Neural cell (in vitro differentiated cells): ENCODE measurements at regions not wholly inside any gene's neighbourhood (a gene's known extent, or its start where the extent isn't known, plus 50 kb on each side); places are given as distances from the start of the nearest gene placed in this dataset.

Source experiments
- H2AFZ ChIP-seq: fragments of 200-600, 300-800 bp; sonication (generic), shearing (Covaris generic); 2 replicates; pipeline ENCODE4 v1.6.0; 2014; ENCODE audit warnings: low read depth, mild to moderate bottlenecking, antibody characterized with exemption, low read length, moderate library complexity
- H3F3A ChIP-seq: fragments of 200-600 bp; shearing (Covaris generic); 2 replicates; pipeline ENCODE4 v1.6.1; 2016; ENCODE audit warnings: mild to moderate bottlenecking, moderate library complexity, mixed read lengths, antibody characterized with exemption, low read length; ENCODE audit not compliant: insufficient read depth, poor library complexity, severe bottlenecking
- H3K27ac ChIP-seq: fragments of 200-600, 300-800 bp; sonication (generic), shearing (Covaris generic); 2 replicates; pipeline ENCODE4 v1.5.1; 2014; ENCODE audit warnings: mild to moderate bottlenecking, low read length, moderate library complexity
- H3K27me3 ChIP-seq: fragments of 300-800, 200-600 bp; sonication (generic), shearing (Covaris generic); 2 replicates; pipeline ENCODE4 v1.6.0; 2014; ENCODE audit warnings: mild to moderate bottlenecking, low read depth, low read length, moderate library complexity; ENCODE audit not compliant: insufficient read depth
- H3K36me3 ChIP-seq: fragments of 300-800, 200-600 bp; sonication (generic), shearing (Covaris generic); 2 replicates; pipeline ENCODE4 v1.5.1; 2014; ENCODE audit warnings: mild to moderate bottlenecking, antibody characterized with exemption, low read length, moderate library complexity; ENCODE audit not compliant: insufficient read depth
- H3K4me2 ChIP-seq: fragments of 300-800, 200-600 bp; sonication (generic), shearing (Covaris generic); 2 replicates; pipeline ENCODE4 v1.6.0; 2014; ENCODE audit warnings: mild to moderate bottlenecking, low read length
- H3K4me3 ChIP-seq: fragments of 300-800, 200-600 bp; sonication (generic), shearing (Covaris generic); 2 replicates; pipeline ENCODE4 v1.5.1; 2014; ENCODE audit warnings: mild to moderate bottlenecking, low read length, moderate library complexity
- H3K79me2 ChIP-seq: fragments of 200-600 bp; shearing (Covaris generic); replicated peaks from 2 replicates; pipeline ENCODE4 v1.6.0; 2014; ENCODE audit warnings: mild to moderate bottlenecking, low read length, moderate library complexity; ENCODE audit not compliant: insufficient read depth
- H3K9ac ChIP-seq: fragments of 300-800, 200-600 bp; sonication (generic), shearing (Covaris generic); 2 replicates; pipeline ENCODE4 v1.6.1; 2016; ENCODE audit warnings: mild to moderate bottlenecking, low read length, mixed read lengths
- H3K9me2 ChIP-seq: fragments of 200-600 bp; shearing (Covaris generic); 2 replicates; pipeline ENCODE4 v1.6.1; 2016; ENCODE audit warnings: mild to moderate bottlenecking, low read length, mixed read lengths; ENCODE audit not compliant: insufficient read depth
- H3K9me3 ChIP-seq: fragments of 200-600, 300-800 bp; sonication (generic), shearing (Covaris generic); 2 replicates; pipeline ENCODE4 v1.6.1; 2016; ENCODE audit warnings: mild to moderate bottlenecking, mixed run types, low read length, moderate library complexity, mixed read lengths
- H4K20me1 ChIP-seq: fragments of 200-600 bp; shearing (Covaris generic); 2 replicates; pipeline ENCODE4 v1.6.1; 2016; ENCODE audit warnings: mild to moderate bottlenecking, mixed run types; ENCODE audit not compliant: insufficient read depth
- CTCF ChIP-seq: fragments of 450-650 bp; IDR thresholded peaks from 2 replicates; pipeline ENCODE4 v1.5.1; 2014; ENCODE audit warnings: antibody characterized with exemption, mild to moderate bottlenecking, moderate library complexity; ENCODE audit not compliant: poor library complexity, severe bottlenecking
- EP300 ChIP-seq: fragments of 450-650 bp; conservative IDR thresholded peaks from 2 replicates; pipeline ENCODE4 v1.6.1; 2014; ENCODE audit warnings: antibody characterized with exemption, mild to moderate bottlenecking, moderate library complexity; ENCODE audit not compliant: poor library complexity, severe bottlenecking
- EZH2 ChIP-seq: fragments of 200-600, 300-800 bp; shearing (Covaris generic), sonication (generic); IDR thresholded peaks from 2 replicates; pipeline ENCODE4 v1.6.1; 2014; ENCODE audit warnings: antibody characterized with exemption, low read length, borderline replicate concordance, mild to moderate bottlenecking; ENCODE audit not compliant: insufficient read depth, poor library complexity, severe bottlenecking
- MXI1 ChIP-seq: fragments of 450-650 bp; conservative IDR thresholded peaks from 2 replicates; pipeline ENCODE4 v1.6.1; 2014; ENCODE audit warnings: antibody characterized with exemption, mild to moderate bottlenecking; ENCODE audit not compliant: poor library complexity, severe bottlenecking
- POLR2AphosphoS5 ChIP-seq: IDR thresholded peaks from 2 replicates; pipeline ENCODE4 v1.6.1; 2012
- RAD21 ChIP-seq: fragments of 450-650 bp; conservative IDR thresholded peaks from 2 replicates; pipeline ENCODE4 v1.6.1; 2014; ENCODE audit warnings: antibody characterized with exemption, mild to moderate bottlenecking, moderate library complexity
- SMC3 ChIP-seq: fragments of 450-650 bp; conservative IDR thresholded peaks from 2 replicates; pipeline ENCODE4 v1.6.1; 2014; ENCODE audit warnings: antibody characterized with exemption, mild to moderate bottlenecking, moderate library complexity; ENCODE audit not compliant: poor library complexity
- TAF1 ChIP-seq: IDR thresholded peaks from 2 replicates; pipeline ENCODE4 v1.6.1; 2012; ENCODE audit warnings: low read depth
- TF ChIP-seq, protein P1 (sequence below): IDR thresholded peaks from 2 replicates; pipeline ENCODE4 v1.6.1; 2012; ENCODE audit warnings: borderline replicate concordance

GRCh38 chr1:181396171-181396670 lies 87.1 kb upstream of the CACNA1E start:
- H3K4me3 ChIP-seq: no peak overlapping the region
- H3K4me2 ChIP-seq: no peak overlapping the region
- no peak overlapping the region for H3K27ac ChIP-seq
- no peaks in the 10 kb centered on the region for H3F3A ChIP-seq
- no peaks in the 10 kb centered on the region for H3K36me3 ChIP-seq
- no peaks in the 10 kb centered on the region for H3K79me2 ChIP-seq
- no peaks in the 10 kb centered on the region for H3K9me3 ChIP-seq
- no peak for TF ChIP-seq TAF1
- no peak for TF ChIP-seq EZH2
- TF ChIP-seq SMC3: no peak
- no peak for TF ChIP-seq CTCF
- no peak for TF ChIP-seq RAD21
- no peak for TF ChIP-seq EP300
- TF ChIP-seq, protein P1, sequence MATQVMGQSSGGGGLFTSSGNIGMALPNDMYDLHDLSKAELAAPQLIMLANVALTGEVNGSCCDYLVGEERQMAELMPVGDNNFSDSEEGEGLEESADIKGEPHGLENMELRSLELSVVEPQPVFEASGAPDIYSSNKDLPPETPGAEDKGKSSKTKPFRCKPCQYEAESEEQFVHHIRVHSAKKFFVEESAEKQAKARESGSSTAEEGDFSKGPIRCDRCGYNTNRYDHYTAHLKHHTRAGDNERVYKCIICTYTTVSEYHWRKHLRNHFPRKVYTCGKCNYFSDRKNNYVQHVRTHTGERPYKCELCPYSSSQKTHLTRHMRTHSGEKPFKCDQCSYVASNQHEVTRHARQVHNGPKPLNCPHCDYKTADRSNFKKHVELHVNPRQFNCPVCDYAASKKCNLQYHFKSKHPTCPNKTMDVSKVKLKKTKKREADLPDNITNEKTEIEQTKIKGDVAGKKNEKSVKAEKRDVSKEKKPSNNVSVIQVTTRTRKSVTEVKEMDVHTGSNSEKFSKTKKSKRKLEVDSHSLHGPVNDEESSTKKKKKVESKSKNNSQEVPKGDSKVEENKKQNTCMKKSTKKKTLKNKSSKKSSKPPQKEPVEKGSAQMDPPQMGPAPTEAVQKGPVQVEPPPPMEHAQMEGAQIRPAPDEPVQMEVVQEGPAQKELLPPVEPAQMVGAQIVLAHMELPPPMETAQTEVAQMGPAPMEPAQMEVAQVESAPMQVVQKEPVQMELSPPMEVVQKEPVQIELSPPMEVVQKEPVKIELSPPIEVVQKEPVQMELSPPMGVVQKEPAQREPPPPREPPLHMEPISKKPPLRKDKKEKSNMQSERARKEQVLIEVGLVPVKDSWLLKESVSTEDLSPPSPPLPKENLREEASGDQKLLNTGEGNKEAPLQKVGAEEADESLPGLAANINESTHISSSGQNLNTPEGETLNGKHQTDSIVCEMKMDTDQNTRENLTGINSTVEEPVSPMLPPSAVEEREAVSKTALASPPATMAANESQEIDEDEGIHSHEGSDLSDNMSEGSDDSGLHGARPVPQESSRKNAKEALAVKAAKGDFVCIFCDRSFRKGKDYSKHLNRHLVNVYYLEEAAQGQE: no peak
- no peak for TF ChIP-seq MXI1
- no peak for TF ChIP-seq POLR2AphosphoS5
- no peak overlapping the region for H3K9ac ChIP-seq
- no peak overlapping the region for H2AFZ ChIP-seq
- H4K20me1 ChIP-seq: no peaks in the 10 kb centered on the region
- H3K27me3 ChIP-seq: no peaks in the 10 kb centered on the region
- no peaks in the 10 kb centered on the region for H3K9me2 ChIP-seq

- Histone ChIP-seq H3K9me2 (no peaks in the 10 kb centered on the region), H4K20me1 (no peaks in the 10 kb centered on the region), H2AFZ (no peak overlapping the region), H3K4me3 (no peak overlapping the region), H3K4me2 (no peak overlapping the region), H3K9ac (no peak overlapping the region), H3K36me3 (no peaks in the 10 kb centered on the region), H3K9me3 (no peaks in the 10 kb centered on the region), H3F3A (no peaks in the 10 kb centered on the region), H3K27ac (no peak overlapping the region), H3K27me3 (no peaks in the 10 kb centered on the region), H3K79me2 (no peaks in the 10 kb centered on the region)
- TF ChIP-seq SMC3 (no peak), TAF1 (no peak), EP300 (no peak), CTCF (no peak), MXI1 (no peak), EZH2 (no peak), POLR2AphosphoS5 (no peak), RAD21 (no peak)
- TF ChIP-seq, protein P1: no peak
These were observed 86.5 kb upstream of the CACNA1E start for GRCh38 chr1:181396811-181397210.
